Endothelial cell (in vitro differentiated cells): ENCODE measurements at regions not wholly inside any gene's neighbourhood (a gene's known extent, or its start where the extent isn't known, plus 50 kb on each side); places are given as distances from the start of the nearest gene placed in this dataset.

Experiments
- DNase-seq: peaks from one replicate; pipeline ENCODE4 v3.0.0; 2021; ENCODE audit warnings: low spot score
- H3K27ac Mint-ChIP-seq: one replicate; pipeline ENCODE4 v1.8.0; 2021; ENCODE audit warnings: mixed read lengths, inconsistent platforms; ENCODE audit not compliant: unreplicated experiment
- H3K27me3 Mint-ChIP-seq: one replicate; pipeline ENCODE4 v1.8.0; 2021; ENCODE audit warnings: mild to moderate bottlenecking, moderate library complexity, mixed read lengths, inconsistent platforms; ENCODE audit not compliant: unreplicated experiment
- H3K36me3 Mint-ChIP-seq: one replicate; pipeline ENCODE4 v1.8.0; 2021; ENCODE audit warnings: mild to moderate bottlenecking, low read depth, mixed read lengths, inconsistent platforms; ENCODE audit not compliant: unreplicated experiment
- H3K4me1 Mint-ChIP-seq: one replicate; pipeline ENCODE4 v1.8.0; 2021; ENCODE audit warnings: mild to moderate bottlenecking, mixed read lengths, inconsistent platforms; ENCODE audit not compliant: unreplicated experiment
- H3K4me3 Mint-ChIP-seq: one replicate; pipeline ENCODE4 v1.8.0; 2021; ENCODE audit warnings: mild to moderate bottlenecking, mixed read lengths, inconsistent platforms; ENCODE audit not compliant: unreplicated experiment
- H3K9me3 Mint-ChIP-seq: one replicate; pipeline ENCODE4 v1.8.0; 2021; ENCODE audit warnings: mixed read lengths, inconsistent platforms; ENCODE audit not compliant: unreplicated experiment
- TF ChIP-seq, protein P1 (sequence below): fragments of 200-600 bp; sonication (generic); IDR thresholded peaks from one replicate; pipeline ENCODE4 v1.5.0; 2021; ENCODE audit warnings: antibody characterized with exemption; ENCODE audit not compliant: unreplicated experiment

DNA sequence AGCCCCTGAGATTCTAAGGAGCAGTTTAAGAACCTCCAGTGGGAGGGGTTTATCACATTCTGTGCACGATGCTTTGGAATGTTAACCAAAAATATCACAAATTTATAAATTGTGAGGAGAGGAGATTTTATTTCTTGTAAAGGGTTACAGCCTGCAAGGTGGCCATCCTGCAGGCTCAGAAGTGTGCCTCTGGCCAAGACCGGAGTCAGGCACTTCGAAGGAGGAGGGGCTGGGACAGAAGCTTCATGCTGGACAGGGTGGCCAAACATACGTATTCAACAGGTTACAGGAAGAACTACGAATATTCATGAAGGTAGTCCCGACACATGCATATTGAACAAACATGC, 144.1 kb upstream of the NCK2 start:
- H3K27me3 Mint-ChIP-seq = peaks cover 4% of the 10 kb centered on the region
- no peaks in the 10 kb centered on the region for H3K36me3 Mint-ChIP-seq
- TF ChIP-seq, protein P1, sequence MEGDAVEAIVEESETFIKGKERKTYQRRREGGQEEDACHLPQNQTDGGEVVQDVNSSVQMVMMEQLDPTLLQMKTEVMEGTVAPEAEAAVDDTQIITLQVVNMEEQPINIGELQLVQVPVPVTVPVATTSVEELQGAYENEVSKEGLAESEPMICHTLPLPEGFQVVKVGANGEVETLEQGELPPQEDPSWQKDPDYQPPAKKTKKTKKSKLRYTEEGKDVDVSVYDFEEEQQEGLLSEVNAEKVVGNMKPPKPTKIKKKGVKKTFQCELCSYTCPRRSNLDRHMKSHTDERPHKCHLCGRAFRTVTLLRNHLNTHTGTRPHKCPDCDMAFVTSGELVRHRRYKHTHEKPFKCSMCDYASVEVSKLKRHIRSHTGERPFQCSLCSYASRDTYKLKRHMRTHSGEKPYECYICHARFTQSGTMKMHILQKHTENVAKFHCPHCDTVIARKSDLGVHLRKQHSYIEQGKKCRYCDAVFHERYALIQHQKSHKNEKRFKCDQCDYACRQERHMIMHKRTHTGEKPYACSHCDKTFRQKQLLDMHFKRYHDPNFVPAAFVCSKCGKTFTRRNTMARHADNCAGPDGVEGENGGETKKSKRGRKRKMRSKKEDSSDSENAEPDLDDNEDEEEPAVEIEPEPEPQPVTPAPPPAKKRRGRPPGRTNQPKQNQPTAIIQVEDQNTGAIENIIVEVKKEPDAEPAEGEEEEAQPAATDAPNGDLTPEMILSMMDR = no peak
- no peaks in the 10 kb centered on the region for H3K9me3 Mint-ChIP-seq
- no peak overlapping the region for H3K27ac Mint-ChIP-seq
- H3K4me1 Mint-ChIP-seq = no peaks in the 10 kb centered on the region
- H3K4me3 Mint-ChIP-seq = no peak overlapping the region
- DNase-seq = no peak

DNA sequence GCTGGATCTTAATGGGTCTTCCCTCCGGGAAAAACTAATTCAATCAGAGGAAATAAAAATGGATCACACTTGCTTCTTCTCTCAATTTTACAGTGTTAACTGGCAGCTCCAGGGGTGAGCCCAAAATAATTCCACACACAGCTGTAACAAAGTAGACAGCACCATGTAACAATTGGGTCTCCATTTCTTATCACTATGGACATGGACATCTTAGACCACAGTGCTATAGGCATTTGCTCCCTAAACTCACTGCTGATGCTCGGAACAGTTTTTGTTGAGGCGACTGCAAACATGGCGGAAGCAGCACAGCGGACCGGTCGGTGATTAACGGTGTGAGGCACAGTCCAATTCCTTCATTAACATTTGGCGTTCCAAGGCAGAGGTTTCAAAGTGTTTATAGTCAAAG, 144.7 kb upstream of the NCK2 start:
- no peak for DNase-seq
- Mint-ChIP-seq H3K4me1 (no peaks in the 10 kb centered on the region), H3K9me3 (no peaks in the 10 kb centered on the region), H3K36me3 (no peaks in the 10 kb centered on the region), H3K27ac (no peak overlapping the region), H3K4me3 (no peak overlapping the region), H3K27me3 (peaks cover 5% of the 10 kb centered on the region)
- TF ChIP-seq, protein P1 = no peak

DNA sequence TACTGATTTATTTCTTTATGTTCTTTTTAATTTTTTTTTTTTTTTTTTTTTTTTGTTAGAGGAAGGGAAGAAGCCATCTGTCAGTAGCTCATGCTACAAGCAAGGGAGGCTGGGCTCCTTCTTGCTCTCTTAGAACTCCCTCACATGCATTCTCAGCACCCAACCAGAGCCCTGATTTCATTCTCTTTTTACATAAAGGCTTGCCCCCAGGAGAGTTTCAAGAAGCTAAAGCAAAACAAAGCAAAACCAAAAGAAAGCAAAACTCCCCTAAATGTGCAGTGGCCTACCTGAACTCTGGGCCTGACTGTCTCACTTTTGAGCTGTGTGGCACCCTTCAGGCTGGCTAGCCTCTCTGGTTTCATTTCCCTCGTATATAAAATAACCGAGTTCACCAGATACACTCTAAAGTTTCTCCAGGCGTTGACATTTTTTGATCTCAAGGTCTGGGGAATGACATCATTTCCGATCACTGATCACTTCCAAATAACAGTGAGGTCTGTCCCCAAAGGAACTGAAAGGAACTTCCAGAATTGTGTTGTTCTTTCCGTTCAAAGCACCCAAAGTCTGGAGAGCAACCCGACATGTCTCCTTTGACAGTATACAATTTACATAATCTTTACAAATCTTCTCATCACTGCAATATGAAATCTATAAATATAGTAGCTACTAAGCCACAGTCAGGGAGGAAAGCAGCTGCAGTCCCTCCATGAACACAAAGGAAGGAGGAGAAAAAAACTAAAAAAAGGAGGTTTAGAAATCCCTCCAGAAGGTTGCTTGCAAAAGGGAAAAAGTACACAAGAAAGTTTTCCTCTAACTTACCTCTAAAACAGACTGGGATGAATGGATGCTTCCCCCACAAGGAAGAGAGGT, 145.6 kb upstream of the NCK2 start:
- H3K27me3 Mint-ChIP-seq = peaks cover 6% of the 10 kb centered on the region
- H3K36me3 Mint-ChIP-seq = no peaks in the 10 kb centered on the region
- H3K4me1 Mint-ChIP-seq = no peaks in the 10 kb centered on the region
- no peaks in the 10 kb centered on the region for H3K9me3 Mint-ChIP-seq
- no peak for DNase-seq
- H3K4me3 Mint-ChIP-seq = no peak overlapping the region
- H3K27ac Mint-ChIP-seq = no peak overlapping the region
- TF ChIP-seq, protein P1 = no peak

DNA sequence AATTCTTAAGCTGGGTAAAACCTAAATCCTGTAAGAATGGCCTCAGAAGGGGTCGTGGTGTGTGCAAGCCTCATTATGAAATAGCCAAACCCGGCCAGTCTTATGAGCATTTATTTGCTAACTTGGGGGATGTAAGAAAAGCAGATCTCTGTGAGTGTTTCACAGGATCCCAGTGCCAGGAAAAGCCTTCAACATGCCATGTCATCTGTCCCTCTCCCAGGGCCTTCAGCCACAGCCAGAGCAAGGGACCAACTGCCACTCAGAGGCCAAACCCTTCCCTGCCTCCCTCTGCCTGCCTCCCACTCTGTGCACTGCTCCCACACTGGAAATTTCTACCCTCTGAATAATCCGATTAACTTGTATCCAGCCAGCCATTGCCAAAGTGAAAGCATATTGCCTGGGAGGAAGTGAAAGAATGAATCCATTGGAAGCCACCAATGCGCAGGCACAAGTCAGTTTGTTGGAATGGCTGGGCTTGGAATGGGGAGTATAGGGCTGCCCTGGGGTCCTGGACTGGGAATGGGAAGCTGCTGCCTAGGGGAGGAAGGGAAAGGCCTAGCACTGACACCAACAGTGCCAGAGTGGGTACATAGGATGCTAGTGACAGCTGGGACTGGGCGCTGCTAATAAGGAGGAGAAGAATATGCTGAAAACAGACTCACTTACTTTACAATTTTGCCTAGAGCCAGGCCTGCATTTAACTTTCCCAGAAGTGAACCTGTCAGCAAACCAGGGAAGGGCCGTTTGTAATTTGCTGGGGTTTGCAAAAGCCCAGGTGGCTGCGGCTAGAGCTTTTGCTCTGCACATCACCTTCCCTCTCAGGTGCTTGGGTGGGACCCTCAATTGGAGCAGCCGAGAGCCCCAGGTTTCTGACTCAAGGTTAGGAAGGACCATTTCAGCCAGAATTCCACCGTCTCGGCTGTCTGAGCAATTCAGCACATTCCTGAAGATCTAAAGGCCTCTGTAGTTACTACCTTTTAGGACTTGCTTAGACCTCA, 146.6 kb upstream of the NCK2 start:
- H3K9me3 Mint-ChIP-seq = no peaks in the 10 kb centered on the region
- DNase-seq = no peak
- no peaks in the 10 kb centered on the region for H3K4me1 Mint-ChIP-seq
- TF ChIP-seq, protein P1 = no peak
- no peak overlapping the region for H3K4me3 Mint-ChIP-seq
- H3K27ac Mint-ChIP-seq = no peak overlapping the region
- peaks cover 6% of the 10 kb centered on the region for H3K27me3 Mint-ChIP-seq
- H3K36me3 Mint-ChIP-seq = no peaks in the 10 kb centered on the region
